Right lobe of liver (tissue), 4 donors: ENCODE measurements at regions not wholly inside any gene's neighbourhood (a gene's known extent, or its start where the extent isn't known, plus 50 kb on each side); places are given as distances from the start of the nearest gene placed in this dataset.

Experiments
- CTCF ChIP-seq, 4 donors: fragments of 200-600 bp in 3 of 4; fragments of 450-650 bp in 1 of 4; IDR thresholded peaks; one replicate each; pipeline versions ENCODE4 v1.5.1 to v1.8.0; 2016 to 2022; ENCODE audit warnings: antibody characterized with exemption in 4 of 4, mild to moderate bottlenecking in 2 of 4
- POLR2A ChIP-seq: fragments of 450-650 bp; IDR thresholded peaks from one replicate; pipeline ENCODE4 v1.6.1; 2017; ENCODE audit warnings: antibody characterized with exemption, mild to moderate bottlenecking
- donor health status: DM: no; HTN: no; CAD: no.
- donor health status: DM: no; HTN: no; CAD: no.
- donor health status: DM: no; HTN: yes; CAD: no.

GRCh38 chr20:20946122-20946759 lies 159.9 kb downstream of the LINC00237 start:
- TF ChIP-seq CTCF (IDR thresholded peaks at IDR 0.05) (no peak), POLR2A (no peak)
